C4-2B (cell line): ENCODE measurements at regions not wholly inside any gene's neighbourhood (a gene's known extent, or its start where the extent isn't known, plus 50 kb on each side); places are given as distances from the start of the nearest gene placed in this dataset.

ENCODE experiments used
- CTCF ChIP-seq: fragments of 450-650 bp; conservative IDR thresholded peaks from 2 replicates; pipeline ENCODE4 v1.5.1; 2017; ENCODE audit warnings: mild to moderate bottlenecking
- ZFX ChIP-seq: fragments of 450-650 bp; IDR thresholded peaks from 2 replicates; pipeline ENCODE4 v1.6.1; 2017

- no peak for TF ChIP-seq CTCF
- TF ChIP-seq ZFX = no peak
Observed at GRCh38 chr1:193322211-193322610, 135.8 kb upstream of the B3GALT2 start.
